Thyroid gland (tissue), 4 donors: ENCODE measurements at regions not wholly inside any gene's neighbourhood (a gene's known extent, or its start where the extent isn't known, plus 50 kb on each side); places are given as distances from the start of the nearest gene placed in this dataset. TPM values are rescaled to one million over a fixed set of nuclear protein-coding genes. Genes with fewer than 3 reads are reported as not detected.

Experiments used
- DNase-seq, 2 donors: peaks; one replicate each; pipeline ENCODE4 v3.0.0-alpha.2; 2019
- H3K27ac ChIP-seq, 3 donors: fragments of 200-600 bp; sonication (generic); 1 replicate in 2 of 3; 2 replicates in 1 of 3; pipeline ENCODE4 v1.5.1; 2016 to 2019; ENCODE audit warnings: mild to moderate bottlenecking in 1 of 3, moderate library complexity in 1 of 3
- H3K27me3 ChIP-seq: fragments of 200-600 bp; sonication (generic); one replicate; pipeline ENCODE4 v1.5.1; 2019
- H3K36me3 ChIP-seq, 2 donors: fragments of 200-600 bp; sonication (generic); one replicate each; pipeline ENCODE4 v1.5.1; 2016 to 2019
- H3K4me1 ChIP-seq, 2 donors: fragments of 200-600 bp; sonication (generic); one replicate each; pipeline ENCODE4 v1.5.1; 2017 to 2019
- H3K4me3 ChIP-seq, 3 donors: fragments of 200-600 bp; sonication (generic); replicated peaks in 1 of 3; 1 replicate in 2 of 3; 2 replicates in 1 of 3; pipeline ENCODE4 v1.5.1; 2016; ENCODE audit warnings: mild to moderate bottlenecking in 1 of 3
- H3K9me3 ChIP-seq: fragments of 200-600 bp; sonication (generic); one replicate; pipeline ENCODE4 v1.5.1; 2017
- POLR2A ChIP-seq, 2 donors: fragments of 450-650 bp; IDR thresholded peaks; one replicate each; pipeline ENCODE4 v1.6.1; 2017; ENCODE audit warnings: antibody characterized with exemption in 2 of 2, mild to moderate bottlenecking in 2 of 2, moderate library complexity in 1 of 2
- WGBS, 2 donors: methylation state at CpG; one replicate each; pipeline ENCODE4 v1.1.5; 2017; 5-methylcytosine and 5-hydroxymethylcytosine counted together
- intact Hi-C: fragments of 100-400 bp; cut with DNase I; formaldehyde crosslinking; loops from one replicate; pipeline ENCODE4 v1.15.1; 2023
- small RNA-seq: library from RNA; depleted of rRNA; stranded (forward); fragments of <200 nt; gene quantifications from one replicate; pipeline ENCODE3, GENCODE V24; 2016
- TF ChIP-seq, protein P1 (sequence below), 6 experiments: fragments of 200-600 bp in 3 of 6; fragments of 450-650 bp in 3 of 6; sonication (generic) in 3 of 6; IDR thresholded peaks; one replicate each; pipeline ENCODE4 v1.5.1; 2016 to 2019; ENCODE audit warnings: antibody characterized with exemption in 6 of 6, mild to moderate bottlenecking in 2 of 6, inconsistent platforms in 1 of 6, moderate library complexity in 1 of 6

DNA sequence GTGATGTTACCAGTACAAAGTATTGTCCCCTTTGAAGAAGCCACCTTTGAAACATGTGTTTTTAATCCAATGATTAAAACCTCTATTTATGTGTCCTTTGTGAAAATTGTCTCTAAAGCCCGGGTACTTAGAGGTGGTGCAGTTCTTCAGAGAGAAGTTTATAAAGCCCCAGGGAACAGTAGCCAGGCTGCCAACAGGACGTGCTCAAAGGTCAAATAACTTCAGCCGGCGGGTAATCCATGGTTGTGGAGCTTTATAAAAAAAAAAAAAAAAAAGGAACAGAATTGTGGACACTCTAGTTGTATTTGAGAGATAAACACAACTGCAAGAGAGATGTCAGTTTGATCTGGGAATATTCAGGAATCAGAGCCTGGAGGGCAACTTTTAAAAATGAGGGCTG is 57.9 kb upstream of the CTNND2 start:
- no peaks in the 10 kb centered on the region for H3K27me3 ChIP-seq
- TF ChIP-seq POLR2A (IDR thresholded peaks at IDR 0.05), result no peak
- TF ChIP-seq, protein P1, sequence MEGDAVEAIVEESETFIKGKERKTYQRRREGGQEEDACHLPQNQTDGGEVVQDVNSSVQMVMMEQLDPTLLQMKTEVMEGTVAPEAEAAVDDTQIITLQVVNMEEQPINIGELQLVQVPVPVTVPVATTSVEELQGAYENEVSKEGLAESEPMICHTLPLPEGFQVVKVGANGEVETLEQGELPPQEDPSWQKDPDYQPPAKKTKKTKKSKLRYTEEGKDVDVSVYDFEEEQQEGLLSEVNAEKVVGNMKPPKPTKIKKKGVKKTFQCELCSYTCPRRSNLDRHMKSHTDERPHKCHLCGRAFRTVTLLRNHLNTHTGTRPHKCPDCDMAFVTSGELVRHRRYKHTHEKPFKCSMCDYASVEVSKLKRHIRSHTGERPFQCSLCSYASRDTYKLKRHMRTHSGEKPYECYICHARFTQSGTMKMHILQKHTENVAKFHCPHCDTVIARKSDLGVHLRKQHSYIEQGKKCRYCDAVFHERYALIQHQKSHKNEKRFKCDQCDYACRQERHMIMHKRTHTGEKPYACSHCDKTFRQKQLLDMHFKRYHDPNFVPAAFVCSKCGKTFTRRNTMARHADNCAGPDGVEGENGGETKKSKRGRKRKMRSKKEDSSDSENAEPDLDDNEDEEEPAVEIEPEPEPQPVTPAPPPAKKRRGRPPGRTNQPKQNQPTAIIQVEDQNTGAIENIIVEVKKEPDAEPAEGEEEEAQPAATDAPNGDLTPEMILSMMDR (IDR thresholded peaks at IDR 0.05), result no peak
- no peaks in the 10 kb centered on the region for H3K4me1 ChIP-seq
- no peaks in the 10 kb centered on the region for H3K9me3 ChIP-seq
- 30% methylated on average over 4 of the region's 4 CpGs for WGBS, 2 donors
- DNase-seq, result no peak
- H3K36me3 ChIP-seq, result no peaks in the 10 kb centered on the region
- intact Hi-C loops, result no loop called here
- no peak overlapping the region for H3K4me3 ChIP-seq
- no peak overlapping the region for H3K27ac ChIP-seq

DNA sequence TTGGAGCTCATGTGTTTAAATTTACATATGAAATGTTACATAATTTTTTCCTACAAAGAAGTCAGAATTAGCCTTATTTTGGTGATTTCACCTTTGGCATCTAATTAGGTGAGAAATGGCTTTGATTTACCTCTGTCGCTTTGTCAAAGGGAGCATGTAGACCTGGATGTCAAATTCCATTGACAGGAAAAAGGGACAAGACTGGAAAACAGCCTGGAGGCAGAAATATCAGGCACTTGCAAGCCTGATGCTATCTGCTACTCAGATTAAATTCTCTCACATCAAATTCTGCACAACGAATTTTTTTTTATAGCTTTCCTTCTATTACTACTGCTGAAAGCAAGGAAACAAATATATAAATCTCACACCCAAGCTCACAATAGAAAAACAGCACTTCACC is 54.1 kb upstream of the CTNND2 start:
- Histone ChIP-seq H3K27ac (no peak overlapping the region), H3K27me3 (no peaks in the 10 kb centered on the region), H3K36me3 (no peaks in the 10 kb centered on the region), H3K4me1 (no peaks in the 10 kb centered on the region), H3K9me3 (no peaks in the 10 kb centered on the region), H3K4me3 (no peak overlapping the region)
- intact Hi-C loops, result no loop called here
- DNase-seq, result no peak
- 67 to 74% methylated on average over 2 of the region's 2 CpGs for WGBS, 2 donors
- no peak for TF ChIP-seq POLR2A (IDR thresholded peaks at IDR 0.05)
- TF ChIP-seq, protein P1 (IDR thresholded peaks at IDR 0.05), result no peak

DNA sequence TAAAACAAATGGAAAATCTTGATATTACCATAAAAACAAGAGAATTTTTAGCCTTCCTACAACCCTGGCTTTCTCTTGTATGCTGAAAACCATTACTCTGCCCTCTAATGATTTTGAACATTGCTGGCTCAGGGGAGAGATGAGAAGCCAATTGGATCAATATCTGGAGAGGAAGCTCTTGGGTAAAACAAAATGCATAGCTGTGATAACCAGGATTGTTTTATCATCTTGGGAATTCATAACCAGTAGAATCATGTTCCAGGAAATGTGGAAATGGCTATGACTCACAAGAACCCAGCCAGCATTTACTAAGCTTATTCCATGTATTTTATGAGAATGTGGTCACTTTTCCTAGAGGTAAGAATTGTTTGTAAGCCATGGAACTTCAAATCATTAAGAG is 51.1 kb upstream of the CTNND2 start:
- peaks cover 7% of the 10 kb centered on the region in 2 donors for H3K4me1 ChIP-seq
- no peaks in the 10 kb centered on the region for H3K9me3 ChIP-seq
- no peak for DNase-seq
- no peaks in the 10 kb centered on the region for H3K27me3 ChIP-seq
- intact Hi-C loops, result no loop called here
- H3K27ac ChIP-seq, result no peak overlapping the region
- TF ChIP-seq POLR2A (IDR thresholded peaks at IDR 0.05), result no peak
- TF ChIP-seq, protein P1 (IDR thresholded peaks at IDR 0.05), result no peak
- H3K4me3 ChIP-seq, result no peak overlapping the region
- no peaks in the 10 kb centered on the region for H3K36me3 ChIP-seq

Small RNA genes lying in the stretch of these regions (small RNA-seq; reads per million reads assigned to genes)
- not detected for gene RNU6-679P
